HEK293 (cell line): ENCODE measurements at regions not wholly inside any gene's neighbourhood (a gene's known extent, or its start where the extent isn't known, plus 50 kb on each side); places are given as distances from the start of the nearest gene placed in this dataset.

Experiments used
- CTCF ChIA-PET: fragments of 350-600 bp; formaldehyde crosslinking; extraction: SDS; loops from one replicate; lab custom pipeline; 2021; ENCODE audit warnings: antibody characterized with exemption; lab: Yijun Ruan, JAX
- POLR2A ChIA-PET: fragments of 300-600 bp; formaldehyde crosslinking; extraction: SDS; loops from one replicate; lab custom pipeline; 2020; ENCODE audit warnings: antibody characterized with exemption, inconsistent platforms; lab: Yijun Ruan, JAX
- H3K27ac ChIP-seq: fragments of 200-500 bp; sonication (Bioruptor generic); 2 replicates; pipeline ENCODE4 v1.5.1; 2014; ENCODE audit warnings: low read depth, low read length, control low read depth, inconsistent platforms; ENCODE audit errors: extremely low read depth
- H3K36me3 ChIP-seq, 2 experiments: fragments of 200-500 bp in 1 of 2; sonication (Bioruptor generic) in 1 of 2; 1 replicate in 1 of 2; 2 replicates in 1 of 2; pipeline ENCODE4 v1.5.1; 2014 to 2017; ENCODE audit warnings: inconsistent platforms in 2 of 2, low read length in 2 of 2; ENCODE audit not compliant: control insufficient read depth in 2 of 2, insufficient read depth in 1 of 2
- H3K4me1 ChIP-seq: fragments of 200-500 bp; sonication (Bioruptor generic); 2 replicates; pipeline ENCODE4 v1.5.1; 2014; ENCODE audit warnings: mild to moderate bottlenecking, low read length, inconsistent platforms; ENCODE audit not compliant: control insufficient read depth, insufficient read depth
- H3K4me3 ChIP-seq: 2 replicates; pipeline ENCODE4 v1.5.1; 2011; ENCODE audit warnings: low read depth, mild to moderate bottlenecking, control low read depth, low read length, moderate library complexity
- H3K9me3 ChIP-seq: fragments of 200-500 bp; sonication (Bioruptor generic); 2 replicates; pipeline ENCODE4 v1.5.1; 2014; ENCODE audit warnings: low read depth, low read length, inconsistent platforms; ENCODE audit not compliant: control insufficient read depth, insufficient read depth
- EGR2 ChIP-seq: fragments of 450-650 bp; formaldehyde crosslinking; IDR thresholded peaks from 2 replicates; pipeline ENCODE4 v1.5.1; 2016; ENCODE audit warnings: low read depth, missing biosample characterization, missing genetic modification characterization
- FEZF1 ChIP-seq: fragments of 450-650 bp; formaldehyde crosslinking; IDR thresholded peaks from 2 replicates; pipeline ENCODE4 v1.5.1; 2016; ENCODE audit warnings: missing biosample characterization, missing genetic modification characterization
- GFI1B ChIP-seq: fragments of 450-650 bp; formaldehyde crosslinking; IDR thresholded peaks from 2 replicates; pipeline ENCODE4 v1.5.1; 2016; ENCODE audit warnings: missing biosample characterization, missing genetic modification characterization
- GLIS1 ChIP-seq: fragments of 450-650 bp; formaldehyde crosslinking; IDR thresholded peaks from 2 replicates; pipeline ENCODE4 v1.5.1; 2016; ENCODE audit warnings: missing biosample characterization, missing genetic modification characterization
- GLIS2 ChIP-seq: fragments of 450-650 bp; formaldehyde crosslinking; IDR thresholded peaks from 2 replicates; pipeline ENCODE4 v1.5.1; 2016; ENCODE audit warnings: missing biosample characterization, missing genetic modification characterization
- HOXC10 ChIP-seq: sonication (generic); formaldehyde crosslinking; IDR thresholded peaks from 2 replicates; pipeline ENCODE4 v1.8.1; 2023; ENCODE audit warnings: mild to moderate bottlenecking, missing genetic modification reagents
- KLF1 ChIP-seq: fragments of 450-650 bp; formaldehyde crosslinking; IDR thresholded peaks from 2 replicates; pipeline ENCODE4 v1.5.1; 2016; ENCODE audit warnings: missing biosample characterization, missing genetic modification characterization
- SCRT2 ChIP-seq: fragments of 450-650 bp; formaldehyde crosslinking; IDR thresholded peaks from 2 replicates; pipeline ENCODE4 v1.5.1; 2016; ENCODE audit warnings: missing biosample characterization, missing genetic modification characterization
- TCF7L2 ChIP-seq: IDR thresholded peaks from 2 replicates; pipeline ENCODE4 v1.6.1; 2011; ENCODE audit warnings: low read depth, mild to moderate bottlenecking, inconsistent platforms, low read length, moderate library complexity, borderline replicate concordance
- TSHZ1 ChIP-seq: fragments of 450-650 bp; formaldehyde crosslinking; IDR thresholded peaks from 2 replicates; pipeline ENCODE4 v1.5.1; 2016; ENCODE audit warnings: missing biosample characterization, missing genetic modification characterization, borderline replicate concordance
- ZBTB17 ChIP-seq: fragments of 450-650 bp; formaldehyde crosslinking; IDR thresholded peaks from 2 replicates; pipeline ENCODE4 v1.5.1; 2016; ENCODE audit warnings: missing biosample characterization, missing genetic modification characterization
- ZBTB6 ChIP-seq: fragments of 450-650 bp; formaldehyde crosslinking; IDR thresholded peaks from 2 replicates; pipeline ENCODE4 v1.5.1; 2017; ENCODE audit warnings: missing biosample characterization, missing genetic modification characterization
- ZNF138 ChIP-seq: fragments of 450-650 bp; formaldehyde crosslinking; IDR thresholded peaks from 2 replicates; pipeline ENCODE4 v1.5.1; 2016; ENCODE audit warnings: missing biosample characterization, missing genetic modification characterization, borderline replicate concordance
- ZNF148 ChIP-seq: fragments of 450-650 bp; formaldehyde crosslinking; IDR thresholded peaks from 2 replicates; pipeline ENCODE4 v1.5.0; 2017; ENCODE audit warnings: missing biosample characterization, missing genetic modification characterization, borderline replicate concordance
- ZNF155 ChIP-seq: fragments of 450-650 bp; formaldehyde crosslinking; IDR thresholded peaks from 2 replicates; pipeline ENCODE4 v1.5.1; 2016; ENCODE audit warnings: missing biosample characterization, missing genetic modification characterization
- ZNF239 ChIP-seq: fragments of 450-650 bp; formaldehyde crosslinking; IDR thresholded peaks from 2 replicates; pipeline ENCODE4 v1.5.1; 2016; ENCODE audit warnings: missing biosample characterization, missing genetic modification characterization
- ZNF302 ChIP-seq: fragments of 450-650 bp; formaldehyde crosslinking; IDR thresholded peaks from 2 replicates; pipeline ENCODE4 v1.5.1; 2016; ENCODE audit warnings: missing biosample characterization, missing genetic modification characterization, low read depth
- ZNF341 ChIP-seq: fragments of 450-650 bp; formaldehyde crosslinking; IDR thresholded peaks from 2 replicates; pipeline ENCODE4; 2016; ENCODE audit warnings: low read depth, missing biosample characterization, missing genetic modification characterization
- ZNF394 ChIP-seq: fragments of 450-650 bp; formaldehyde crosslinking; IDR thresholded peaks from 2 replicates; pipeline ENCODE4 v1.5.1; 2016; ENCODE audit warnings: missing biosample characterization, missing genetic modification characterization, mild to moderate bottlenecking, moderate library complexity, borderline replicate concordance
- ZNF433 ChIP-seq: fragments of 450-650 bp; formaldehyde crosslinking; IDR thresholded peaks from 2 replicates; pipeline ENCODE4 v1.5.1; 2016; ENCODE audit warnings: missing biosample characterization, missing genetic modification characterization, low read depth
- ZNF473 ChIP-seq: fragments of 450-650 bp; formaldehyde crosslinking; IDR thresholded peaks from 2 replicates; pipeline ENCODE4 v1.5.1; 2017; ENCODE audit warnings: missing biosample characterization, missing genetic modification characterization
- ZNF580 ChIP-seq: fragments of 450-650 bp; formaldehyde crosslinking; IDR thresholded peaks from 2 replicates; pipeline ENCODE4 v1.5.1; 2016; ENCODE audit warnings: missing biosample characterization, missing genetic modification characterization
- ZNF660 ChIP-seq: fragments of 450-650 bp; IDR thresholded peaks from 2 replicates; pipeline ENCODE4 v1.5.1; 2018; ENCODE audit warnings: missing biosample characterization, mild to moderate bottlenecking, missing genetic modification characterization
- ZNF768 ChIP-seq: fragments of 450-650 bp; formaldehyde crosslinking; IDR thresholded peaks from 2 replicates; pipeline ENCODE4 v1.5.1; 2018; ENCODE audit warnings: missing biosample characterization, mild to moderate bottlenecking, missing genetic modification characterization
- ZNF843 ChIP-seq: fragments of 450-650 bp; formaldehyde crosslinking; IDR thresholded peaks from 2 replicates; pipeline ENCODE4 v1.5.1; 2016; ENCODE audit warnings: missing biosample characterization, missing genetic modification characterization

- no peak for TF ChIP-seq ZNF473 (tag by site-specific recombination)
- no peak for TF ChIP-seq ZNF580 (tag by site-specific recombination)
Observed at GRCh38 chr1:191963781-191964455, 194.3 kb upstream of the RGS18 start (continued).

GRCh38 chr1:191969290-191969689, 189.0 kb upstream of the RGS18 start:
- TF ChIP-seq HOXC10 (CRISPR knock-in tag) = no peak
- no peak for TF ChIP-seq ZNF660
- Histone ChIP-seq H3K36me3 (no peaks in the 10 kb centered on the region), H3K9me3 (no peaks in the 10 kb centered on the region), H3K27ac (no peak overlapping the region), H3K4me1 (no peaks in the 10 kb centered on the region), H3K4me3 (no peak overlapping the region)
- CTCF ChIA-PET = no interaction called here
- POLR2A ChIA-PET = no interaction called here

GRCh38 chr1:191970116-191970515, 188.1 kb upstream of the RGS18 start:
- Histone ChIP-seq H3K4me3 (no peak overlapping the region), H3K36me3 (no peaks in the 10 kb centered on the region), H3K9me3 (no peaks in the 10 kb centered on the region), H3K4me1 (no peaks in the 10 kb centered on the region), H3K27ac (no peak overlapping the region)
- CTCF ChIA-PET = no interaction called here
- POLR2A ChIA-PET = no interaction called here
- TF ChIP-seq ZNF148 (tag by site-specific recombination) (no peak), GFI1B (no peak), GLIS2 (tag by site-specific recombination) (no peak), ZNF768 (no peak), SCRT2 (tag by site-specific recombination) (no peak), ZNF138 (no peak), EGR2 (no peak), ZBTB17 (tag by site-specific recombination) (no peak), ZNF239 (no peak), ZNF580 (tag by site-specific recombination) (no peak), TSHZ1 (tag by site-specific recombination) (no peak)

GRCh38 chr1:191971447-191971846, 186.8 kb upstream of the RGS18 start:
- Histone ChIP-seq H3K36me3 (no peaks in the 10 kb centered on the region), H3K9me3 (no peaks in the 10 kb centered on the region), H3K4me1 (no peaks in the 10 kb centered on the region), H3K27ac (no peak overlapping the region), H3K4me3 (no peak overlapping the region)
- ChIA-PET CTCF (no interaction called here), POLR2A (no interaction called here)
- TF ChIP-seq GLIS1 = no peak
- TF ChIP-seq ZNF155 (tag by site-specific recombination) = no peak
- no peak for TF ChIP-seq ZNF433
- no peak for TF ChIP-seq ZNF843 (tag by site-specific recombination)
- no peak for TF ChIP-seq ZBTB6
- TF ChIP-seq TCF7L2 = no peak
- no peak for TF ChIP-seq ZNF302 (tag by site-specific recombination)
- TF ChIP-seq ZNF341 (tag by site-specific recombination) = no peak
- no peak for TF ChIP-seq KLF1 (tag by site-specific recombination)
- no peak for TF ChIP-seq ZNF394 (tag by site-specific recombination)
- no peak for TF ChIP-seq FEZF1
